HCT116 (cell line): ENCODE measurements at regions not wholly inside any gene's neighbourhood (a gene's known extent, or its start where the extent isn't known, plus 50 kb on each side); places are given as distances from the start of the nearest gene placed in this dataset.

ENCODE experiments used
- CTCF ChIP-seq, 3 experiments: fragments of 200-600 bp in 1 of 3; sonication (generic) in 1 of 3; IDR thresholded peaks in 2 of 3; conservative IDR thresholded peaks in 1 of 3; 2 replicates each; pipeline ENCODE4 v1.5.1; 2012 to 2017; ENCODE audit warnings: low read depth in 2 of 3, low read length in 2 of 3, antibody characterized with exemption in 1 of 3, borderline replicate concordance in 1 of 3, control low read depth in 1 of 3, mild to moderate bottlenecking in 1 of 3, mixed read lengths in 1 of 3, mixed run types in 1 of 3, moderate library complexity in 1 of 3; ENCODE audit not compliant: insufficient read depth in 1 of 3
- POLR2AphosphoS5 ChIP-seq: IDR thresholded peaks from 2 replicates; pipeline ENCODE4 v1.6.1; 2011; ENCODE audit warnings: mild to moderate bottlenecking, low read depth, low read length, moderate library complexity

- TF ChIP-seq POLR2AphosphoS5 (no peak), CTCF (IDR thresholded peaks at IDR 0.05 in 2 of 3, conservative IDR thresholded peaks at IDR 0.05 in 1 of 3; ENCODE audit: borderline replicate concordance in 1 of 3, insufficient read depth in 1 of 3, low read depth in 2 of 3, low read length in 2 of 3) (no peak)
Measured at GRCh38 chr5:126364206-126364902, 58.9 kb upstream of the GRAMD2B start.
